ENCODE measurements at regions not wholly inside any gene's neighbourhood (a gene's known extent, or its start where the extent isn't known, plus 50 kb on each side); places are given as distances from the start of the nearest gene placed in this dataset.
A peak's percentile ranks its signal among the peaks of the same experiment; 100 is the strongest.

- no peak for DNase-seq
Observed at GRCh38 chr7:142351145-142351544, 93.3 kb upstream of the PRSS58 start.

DNA sequence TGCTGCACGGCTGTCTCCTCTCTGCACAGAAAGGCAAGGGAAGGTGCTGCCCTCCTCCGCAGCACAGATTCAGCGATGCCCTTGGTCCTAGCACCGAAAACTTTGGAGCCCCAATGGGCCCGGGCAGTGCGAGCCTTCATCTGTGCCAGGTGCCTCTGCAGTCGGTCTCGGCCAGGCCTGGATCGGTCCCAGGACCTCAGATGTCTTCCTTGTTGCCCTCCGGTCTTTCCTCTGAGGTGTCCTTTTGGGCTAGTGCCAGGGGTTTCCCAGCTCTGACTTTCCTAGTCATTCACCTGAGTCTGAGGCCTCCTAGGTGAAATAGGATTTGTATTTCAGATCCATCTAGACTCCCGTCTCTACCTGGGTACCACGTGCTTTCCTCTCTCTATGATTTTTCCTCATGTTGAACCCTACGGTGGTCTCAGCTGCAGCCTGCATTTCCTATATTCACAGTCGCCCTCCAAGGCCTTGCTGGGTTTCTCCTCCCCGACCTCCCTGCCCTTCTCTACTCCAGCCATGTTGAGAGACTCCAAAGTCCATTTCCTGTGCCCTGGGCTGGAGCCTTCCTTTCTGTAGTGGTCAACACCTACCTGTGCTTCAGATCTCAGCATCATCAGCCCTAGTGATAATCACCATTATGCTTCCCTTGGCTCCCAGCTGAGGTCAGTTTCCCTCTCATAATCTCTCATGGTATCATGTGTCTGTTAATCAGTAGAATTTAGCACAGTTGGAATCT lies 92.0 kb upstream of the PRSS58 start:
- DNase-seq: no peak

- DNase-seq: no peak
Observed at GRCh38 chr7:142348921-142349405, 91.1 kb upstream of the PRSS58 start.

DNA sequence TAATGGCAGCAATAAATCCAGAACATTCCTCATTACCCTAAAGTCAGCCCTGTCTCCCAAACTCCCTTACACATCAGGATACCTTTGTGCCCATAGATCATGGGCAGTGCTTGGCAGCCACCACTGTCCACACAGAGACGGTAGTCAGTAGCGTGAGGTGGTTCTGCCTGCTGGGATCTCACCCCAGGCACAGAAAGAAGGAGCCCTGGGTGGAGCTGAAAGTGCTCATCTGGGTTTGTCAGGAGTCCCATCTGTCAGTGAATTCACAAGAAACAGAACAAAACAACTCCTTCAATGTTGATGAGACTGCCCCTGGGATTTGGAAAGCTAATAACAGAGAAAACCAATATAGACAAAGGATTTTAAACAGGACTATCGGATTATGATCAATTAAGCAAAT lies 90.2 kb upstream of the PRSS58 start:
- DNase-seq: no peak

- no peak for DNase-seq
Observed at GRCh38 chr7:142347091-142347490, 89.2 kb upstream of the PRSS58 start.

GRCh38 chr7:142345811-142346210 lies 88.0 kb upstream of the PRSS58 start:
- DNase-seq: no peak

GRCh38 chr7:142338633-142339501 lies 81.0 kb upstream of the PRSS58 start:
- no peak for DNase-seq

DNA sequence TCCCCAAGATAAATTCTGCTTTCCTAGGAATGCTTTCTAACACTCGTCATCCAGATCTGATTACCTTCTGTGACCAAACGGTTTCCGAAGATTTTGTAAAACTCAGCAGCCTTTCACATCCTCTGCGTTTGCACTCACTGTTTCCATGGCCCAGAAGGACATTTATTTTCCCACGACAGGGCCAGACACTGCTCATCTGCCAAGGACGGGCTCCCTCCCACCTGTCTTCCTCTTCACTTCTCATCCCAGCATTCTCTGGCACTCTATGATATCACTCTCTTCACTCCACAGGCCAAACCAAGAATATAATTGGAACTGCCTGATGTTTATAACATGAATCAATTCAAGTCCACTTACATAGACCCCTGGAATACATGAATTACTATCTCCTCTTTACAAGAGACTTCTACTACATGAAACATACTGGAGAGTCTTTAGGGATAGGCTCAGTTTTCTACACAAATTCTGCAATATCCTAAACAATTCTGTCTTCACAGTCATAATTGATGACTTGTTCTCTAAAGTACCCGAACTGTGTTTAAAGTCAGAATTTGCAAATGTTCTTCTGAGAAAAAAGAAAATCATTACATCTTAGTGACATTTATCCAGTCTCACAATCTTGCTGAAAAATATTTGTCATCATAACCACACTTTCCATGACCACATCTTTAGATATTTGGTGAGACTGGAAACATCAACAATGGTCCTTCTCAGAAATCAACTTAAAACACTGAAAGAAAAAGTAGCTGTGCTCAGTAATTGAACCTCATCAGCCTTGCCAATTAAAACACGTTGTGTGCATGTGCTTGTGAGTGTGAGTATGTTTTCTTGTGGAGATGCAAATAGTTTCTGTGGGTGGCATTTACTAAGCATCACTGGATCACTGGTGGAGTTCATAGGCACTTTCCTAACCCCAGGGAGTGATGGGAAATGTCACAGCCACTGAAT lies 79.5 kb upstream of the PRSS58 start:
- DNase-seq: no peak

GRCh38 chr7:142334806-142335205 lies 76.9 kb upstream of the PRSS58 start:
- no peak for DNase-seq

- no peak for DNase-seq
Observed at GRCh38 chr7:142334236-142334635, 76.4 kb upstream of the PRSS58 start.

DNA sequence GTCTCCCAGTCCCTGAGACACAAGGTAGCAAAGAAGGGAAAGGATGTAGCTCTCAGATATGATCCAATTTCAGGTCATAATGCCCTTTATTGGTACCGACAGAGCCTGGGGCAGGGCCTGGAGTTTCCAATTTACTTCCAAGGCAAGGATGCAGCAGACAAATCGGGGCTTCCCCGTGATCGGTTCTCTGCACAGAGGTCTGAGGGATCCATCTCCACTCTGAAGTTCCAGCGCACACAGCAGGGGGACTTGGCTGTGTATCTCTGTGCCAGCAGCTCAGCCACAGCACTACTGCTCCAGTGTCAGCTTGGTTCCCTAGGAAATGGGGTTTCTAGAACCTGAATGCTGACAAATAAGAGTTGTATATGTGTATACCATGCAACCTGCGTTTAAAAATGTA lies 74.6 kb upstream of the PRSS58 start:
- DNase-seq: no peak

DNA sequence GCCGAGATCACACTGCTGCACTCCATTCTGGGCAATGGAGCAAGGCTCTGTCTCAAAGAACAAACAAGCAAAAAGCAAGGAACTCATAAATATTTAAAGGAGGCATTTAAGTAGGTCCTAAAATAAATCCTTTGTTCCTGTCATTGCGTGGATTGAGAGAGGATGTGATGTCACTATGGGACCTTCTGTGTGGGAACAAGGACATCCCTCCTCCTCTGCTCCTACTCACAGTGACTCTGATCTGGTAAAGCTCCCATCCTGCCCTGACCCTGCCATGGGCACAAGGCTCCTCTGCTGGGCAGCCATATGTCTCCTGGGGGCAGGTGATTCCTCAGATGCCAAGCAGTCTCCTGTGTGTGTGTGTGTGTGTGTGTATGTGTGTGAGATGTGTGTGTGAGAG lies 74.1 kb upstream of the PRSS58 start:
- DNase-seq: no peak

DNA sequence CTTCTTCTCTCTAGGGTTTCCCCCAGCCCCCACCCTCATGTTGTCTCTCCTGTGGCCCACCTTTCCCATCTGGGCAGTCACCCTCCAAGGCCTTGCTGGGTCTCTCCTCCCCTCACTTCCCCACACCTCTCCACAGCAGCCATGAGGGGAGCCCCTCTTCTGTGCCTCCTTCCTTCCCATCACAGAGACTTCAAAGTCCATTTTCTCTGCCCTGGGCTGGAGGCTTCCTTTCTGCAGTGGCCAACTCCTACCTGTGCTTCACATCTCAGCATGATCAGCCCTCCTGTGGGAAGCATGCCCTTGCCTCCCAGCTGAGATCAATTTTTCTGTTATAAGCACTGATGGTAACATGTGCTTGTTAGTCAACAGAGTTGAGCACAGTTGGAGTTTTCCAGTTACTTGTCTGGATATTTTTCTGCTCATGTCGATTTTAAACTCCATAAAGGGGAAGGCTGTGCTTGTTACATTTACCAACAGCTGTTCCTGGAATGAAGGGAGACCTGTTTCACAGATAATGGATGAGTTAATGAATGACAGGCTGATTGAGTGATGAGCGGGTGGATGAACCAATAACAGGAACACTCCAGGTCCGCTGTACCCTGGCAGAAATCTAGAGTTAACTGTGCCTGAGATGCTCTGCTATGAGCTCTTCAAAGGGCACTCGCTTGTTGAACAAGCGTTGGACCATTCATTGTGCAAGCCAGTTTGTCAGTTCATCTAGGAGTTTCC lies 71.4 kb upstream of the PRSS58 start:
- no peak for DNase-seq

DNA sequence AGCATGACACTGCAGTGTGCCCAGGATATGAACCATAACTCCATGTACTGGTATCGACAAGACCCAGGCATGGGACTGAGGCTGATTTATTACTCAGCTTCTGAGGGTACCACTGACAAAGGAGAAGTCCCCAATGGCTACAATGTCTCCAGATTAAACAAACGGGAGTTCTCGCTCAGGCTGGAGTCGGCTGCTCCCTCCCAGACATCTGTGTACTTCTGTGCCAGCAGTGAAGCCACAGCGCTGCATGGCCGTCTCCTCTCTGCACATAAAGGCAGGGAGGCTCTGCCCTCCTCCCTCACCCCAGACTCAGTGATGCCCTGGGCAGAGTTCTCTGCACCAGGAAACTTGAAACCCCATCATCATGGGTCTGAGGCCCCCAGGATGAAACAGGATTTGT lies 70.7 kb upstream of the PRSS58 start:
- DNase-seq: no peak

DNA sequence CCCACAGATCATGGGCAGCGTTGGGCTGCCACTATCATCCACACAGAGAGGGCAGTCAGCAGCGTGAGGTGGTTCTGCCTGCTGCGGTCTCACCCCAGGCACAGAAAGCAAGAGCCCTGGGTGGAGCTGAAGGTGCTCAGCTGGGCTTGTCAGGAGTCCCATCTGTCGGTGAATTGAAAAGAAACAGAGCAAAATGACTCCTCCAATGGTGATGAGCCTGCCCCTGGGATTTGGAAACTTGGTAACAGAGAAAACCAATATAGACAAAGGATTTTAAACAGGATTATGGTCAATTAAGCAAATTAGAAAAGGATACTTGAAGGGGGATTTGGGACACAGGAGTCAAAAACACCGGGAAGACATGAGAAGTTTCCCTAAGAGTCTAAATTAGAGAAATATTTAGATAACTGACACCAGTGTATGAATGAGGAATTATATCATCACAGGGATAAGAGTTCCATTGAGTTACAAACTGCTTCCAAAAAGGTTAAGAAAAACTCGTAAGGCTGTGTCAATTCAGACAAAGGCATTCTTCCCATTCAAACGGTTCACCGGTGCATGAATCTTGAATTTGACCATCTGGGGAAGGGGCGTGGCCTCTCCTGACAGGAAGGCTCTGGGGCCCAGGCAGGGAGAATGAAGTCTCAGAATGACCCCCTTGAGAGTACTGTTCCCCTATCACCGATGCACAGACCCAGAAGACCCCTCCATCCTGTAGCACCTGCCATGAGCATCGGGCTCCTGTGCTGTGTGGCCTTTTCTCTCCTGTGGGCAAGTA lies 70.0 kb upstream of the PRSS58 start:
- no peak for DNase-seq

GRCh38 chr7:142323706-142324105 lies 65.8 kb upstream of the PRSS58 start:
- DNase-seq: peak; percentile 15

DNA sequence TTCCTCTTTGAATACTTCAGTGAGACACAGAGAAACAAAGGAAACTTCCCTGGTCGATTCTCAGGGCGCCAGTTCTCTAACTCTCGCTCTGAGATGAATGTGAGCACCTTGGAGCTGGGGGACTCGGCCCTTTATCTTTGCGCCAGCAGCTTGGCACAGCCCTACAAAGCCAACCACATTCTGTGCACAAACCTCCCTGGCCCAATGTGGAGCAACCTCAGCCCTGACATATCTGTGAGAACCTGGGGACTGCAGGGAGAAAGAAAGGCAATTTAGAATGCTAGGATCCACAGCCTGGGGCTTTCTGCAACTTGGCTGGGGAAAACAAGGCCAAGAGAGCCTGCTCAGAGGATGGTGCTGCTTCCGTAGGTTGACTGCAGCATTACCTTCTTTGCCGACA lies 63.5 kb upstream of the PRSS58 start:
- no peak for DNase-seq

- DNase-seq: no peak
Observed at GRCh38 chr7:142320883-142321282, 63.0 kb upstream of the PRSS58 start.

- no peak for DNase-seq
Observed at GRCh38 chr7:142319970-142320369, 62.1 kb upstream of the PRSS58 start.

DNA sequence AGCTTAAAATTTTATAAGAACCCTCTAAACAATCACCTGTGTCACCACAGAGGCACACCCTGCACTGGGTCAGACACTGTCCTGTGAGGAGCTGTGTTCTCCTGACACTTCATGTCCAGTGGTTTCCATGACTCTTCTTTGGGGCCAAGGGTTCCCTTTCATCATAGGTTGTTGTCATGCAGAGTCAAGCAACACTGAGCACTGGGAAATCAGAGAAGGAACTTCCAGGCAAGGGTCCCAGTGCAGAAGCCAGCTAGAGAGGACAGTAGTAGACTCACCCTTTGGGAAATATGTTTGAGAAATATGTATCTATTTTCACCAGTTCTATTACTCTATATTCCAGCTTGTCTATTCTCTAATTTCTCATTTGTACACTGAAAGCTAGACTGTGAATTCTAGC lies 56.4 kb upstream of the PRSS58 start:
- DNase-seq: no peak

DNA sequence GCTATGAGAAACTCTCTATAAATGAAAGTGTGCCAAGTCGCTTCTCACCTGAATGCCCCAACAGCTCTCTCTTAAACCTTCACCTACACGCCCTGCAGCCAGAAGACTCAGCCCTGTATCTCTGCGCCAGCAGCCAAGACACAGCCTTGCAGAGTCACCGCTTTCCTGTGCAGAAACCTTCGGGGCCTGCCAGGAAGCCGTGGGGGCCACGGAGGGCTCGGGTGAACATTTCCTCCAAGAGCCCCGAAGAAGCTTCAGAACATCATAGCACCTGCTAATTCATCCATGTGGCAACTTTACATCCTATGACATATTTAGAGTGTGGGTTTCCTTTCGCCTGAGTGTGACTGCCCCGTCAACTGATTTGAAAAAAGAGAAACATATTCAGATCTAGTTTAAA lies 55.7 kb upstream of the PRSS58 start:
- DNase-seq: no peak

GRCh38 chr7:142311876-142312275 lies 54.0 kb upstream of the PRSS58 start:
- no peak for DNase-seq
